PC-9 (cell line): ENCODE measurements at regions not wholly inside any gene's neighbourhood (a gene's known extent, or its start where the extent isn't known, plus 50 kb on each side); places are given as distances from the start of the nearest gene placed in this dataset.

Experiments
- BruUV-seq: library from RNA; stranded (reverse); fragments of 400-500 nt; replicated peaks from 2 replicates; lab custom pipeline; 2021; lab: Mats Ljungman, UMichigan
- CTCF ChIA-PET: fragments of 300-600 bp; sonication (Branson Sonifier 250); formaldehyde crosslinking; loops from one replicate; lab custom pipeline; 2022; ENCODE audit warnings: antibody characterized with exemption; lab: Charles Lee
- POLR2A ChIA-PET: fragments of 300-600 bp; sonication (Branson Sonifier 250); formaldehyde crosslinking; loops from one replicate; lab custom pipeline; 2022; ENCODE audit warnings: antibody characterized with exemption; ENCODE audit not compliant: unreplicated experiment; lab: Charles Lee
- DNase-seq, 2 experiments: peaks; one replicate each; pipeline versions ENCODE4 v3.0.0 to v3.0.0-alpha.2; 2015 to 2022; ENCODE audit warnings: mixed read lengths in 1 of 2
- H2AFZ ChIP-seq: fragments of 200-600 bp; sonication (generic); 2 replicates; pipeline ENCODE4 v1.8.1; 2017; ENCODE audit warnings: antibody characterized with exemption
- H3F3A ChIP-seq: fragments of 200-600 bp; sonication (generic); 2 replicates; pipeline ENCODE4 v1.8.1; 2017; ENCODE audit warnings: antibody characterized with exemption, mild to moderate bottlenecking, low read depth; ENCODE audit not compliant: insufficient read depth
- H3K27ac ChIP-seq: fragments of 200-600 bp; sonication (generic); 2 replicates; pipeline ENCODE4 v1.6.1; 2016; ENCODE audit warnings: mixed run types
- H3K27me3 ChIP-seq: fragments of 200-600 bp; sonication (generic); 2 replicates; pipeline ENCODE4 v1.6.1; 2016; ENCODE audit warnings: low read depth, mixed run types; ENCODE audit not compliant: insufficient read depth
- H3K36me3 ChIP-seq: fragments of 200-600 bp; sonication (generic); 2 replicates; pipeline ENCODE4 v1.6.1; 2016; ENCODE audit warnings: low read depth, mixed run types
- H3K4me1 ChIP-seq: fragments of 200-600 bp; sonication (generic); replicated peaks from 2 replicates; pipeline ENCODE4 v1.6.1; 2016; ENCODE audit warnings: mixed run types; ENCODE audit not compliant: insufficient read depth
- H3K4me2 ChIP-seq: fragments of 200-600 bp; sonication (generic); 2 replicates; pipeline ENCODE4 v1.6.1; 2017; ENCODE audit warnings: mixed run types
- H3K4me3 ChIP-seq: fragments of 200-600 bp; sonication (generic); 2 replicates; pipeline ENCODE4 v1.6.1; 2016; ENCODE audit warnings: mixed run types
- H3K79me2 ChIP-seq: fragments of 200-600 bp; sonication (generic); 2 replicates; pipeline ENCODE4 v1.6.1; 2017; ENCODE audit warnings: low read depth, mixed run types
- H3K9me2 ChIP-seq: fragments of 200-600 bp; sonication (generic); 2 replicates; pipeline ENCODE4 v1.8.1; 2017; ENCODE audit warnings: mild to moderate bottlenecking; ENCODE audit not compliant: insufficient read depth
- H3K9me3 ChIP-seq: fragments of 200-600 bp; sonication (generic); 2 replicates; pipeline ENCODE4 v1.8.1; 2016; ENCODE audit warnings: low read depth; ENCODE audit not compliant: insufficient read depth
- H4K20me1 ChIP-seq: fragments of 200-600 bp; sonication (generic); 2 replicates; pipeline ENCODE4 v1.8.1; 2017; ENCODE audit not compliant: insufficient read depth
- EZH2 ChIP-seq: fragments of 200-600 bp; sonication (generic); IDR thresholded peaks from 2 replicates; pipeline ENCODE4 v1.8.0; 2017; ENCODE audit warnings: antibody characterized with exemption, low read depth
- intact Hi-C: fragments of 100-400 bp; cut with micrococcal nuclease; formaldehyde crosslinking; loops from one replicate; pipeline ENCODE4 v1.10.0; 2022; ENCODE audit not compliant: unreplicated experiment
- TF ChIP-seq, protein P1 (sequence below): fragments of 200-600 bp; sonication (generic); conservative IDR thresholded peaks from 2 replicates; pipeline ENCODE4 v1.6.1; 2017; ENCODE audit warnings: mixed run types, antibody characterized with exemption, mild to moderate bottlenecking, moderate library complexity

DNA sequence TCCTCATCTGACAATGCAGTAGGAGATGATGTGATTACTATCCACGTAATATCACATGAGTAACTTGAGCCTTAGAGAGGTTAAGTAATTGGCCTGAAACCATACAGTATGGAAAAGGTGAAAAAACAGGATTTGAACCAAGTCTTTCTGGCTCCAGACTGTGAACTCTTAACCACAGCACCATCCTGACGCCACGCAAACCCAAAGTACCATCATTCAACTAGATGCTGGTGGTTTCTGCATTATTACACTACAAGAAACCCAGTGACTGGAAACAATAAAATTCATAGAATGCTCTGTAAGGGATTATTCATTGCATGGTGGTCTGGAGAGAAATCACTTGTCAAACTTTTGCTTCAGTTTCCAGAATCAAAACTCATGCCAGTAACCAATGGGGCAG lies 90.7 kb downstream of the MAB21L3 start:
- no peak for DNase-seq
- Histone ChIP-seq H3F3A (no peaks in the 10 kb centered on the region), H3K79me2 (no peaks in the 10 kb centered on the region), H3K4me1 (no peaks in the 10 kb centered on the region), H4K20me1 (no peaks in the 10 kb centered on the region), H3K9me2 (no peaks in the 10 kb centered on the region), H2AFZ (no peak overlapping the region), H3K4me3 (no peak overlapping the region), H3K27me3 (no peaks in the 10 kb centered on the region), H3K36me3 (no peaks in the 10 kb centered on the region), H3K4me2 (no peak overlapping the region), H3K27ac (no peak overlapping the region), H3K9me3 (no peaks in the 10 kb centered on the region)
- CTCF ChIA-PET = no interaction called here
- intact Hi-C loops = no loop called here
- POLR2A ChIA-PET = no interaction called here
- TF ChIP-seq, protein P1, sequence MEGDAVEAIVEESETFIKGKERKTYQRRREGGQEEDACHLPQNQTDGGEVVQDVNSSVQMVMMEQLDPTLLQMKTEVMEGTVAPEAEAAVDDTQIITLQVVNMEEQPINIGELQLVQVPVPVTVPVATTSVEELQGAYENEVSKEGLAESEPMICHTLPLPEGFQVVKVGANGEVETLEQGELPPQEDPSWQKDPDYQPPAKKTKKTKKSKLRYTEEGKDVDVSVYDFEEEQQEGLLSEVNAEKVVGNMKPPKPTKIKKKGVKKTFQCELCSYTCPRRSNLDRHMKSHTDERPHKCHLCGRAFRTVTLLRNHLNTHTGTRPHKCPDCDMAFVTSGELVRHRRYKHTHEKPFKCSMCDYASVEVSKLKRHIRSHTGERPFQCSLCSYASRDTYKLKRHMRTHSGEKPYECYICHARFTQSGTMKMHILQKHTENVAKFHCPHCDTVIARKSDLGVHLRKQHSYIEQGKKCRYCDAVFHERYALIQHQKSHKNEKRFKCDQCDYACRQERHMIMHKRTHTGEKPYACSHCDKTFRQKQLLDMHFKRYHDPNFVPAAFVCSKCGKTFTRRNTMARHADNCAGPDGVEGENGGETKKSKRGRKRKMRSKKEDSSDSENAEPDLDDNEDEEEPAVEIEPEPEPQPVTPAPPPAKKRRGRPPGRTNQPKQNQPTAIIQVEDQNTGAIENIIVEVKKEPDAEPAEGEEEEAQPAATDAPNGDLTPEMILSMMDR = no peak
- no peak for TF ChIP-seq EZH2
- BruUV-seq = no TSS peak

DNA sequence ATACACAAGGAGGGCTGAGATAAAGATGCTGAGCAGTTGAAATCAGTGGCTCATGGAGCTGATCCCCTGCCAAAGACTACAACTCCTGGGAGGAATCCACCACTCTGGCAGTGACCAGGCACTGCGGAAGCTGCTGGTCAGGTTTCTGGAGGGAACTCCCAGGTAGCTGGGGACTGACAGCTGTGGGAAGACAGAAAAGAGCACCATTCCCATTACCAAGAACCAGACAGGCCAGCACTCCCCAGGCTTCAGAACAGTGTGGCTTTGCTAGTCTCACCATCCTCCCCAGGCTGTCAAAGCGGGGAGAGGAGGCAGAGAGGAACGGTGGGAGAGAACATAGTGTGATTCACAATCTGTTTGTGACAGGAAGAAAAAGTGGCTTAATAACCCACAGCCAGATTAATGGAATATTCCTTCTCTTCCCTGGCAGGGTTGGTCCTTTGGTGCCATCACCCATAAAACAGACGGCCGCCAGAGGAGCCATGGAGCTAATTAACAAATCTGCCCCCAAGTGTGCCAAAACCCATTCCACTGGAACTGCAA lies 92.1 kb downstream of the MAB21L3 start:
- no peak overlapping the region for H3K27ac ChIP-seq
- no peak for DNase-seq
- ChIA-PET CTCF (no interaction called here), POLR2A (no interaction called here)
- H3K27me3 ChIP-seq = no peaks in the 10 kb centered on the region
- no peak overlapping the region for H3K4me2 ChIP-seq
- H3K9me2 ChIP-seq = no peaks in the 10 kb centered on the region
- no peak overlapping the region for H3K4me3 ChIP-seq
- no peak overlapping the region for H2AFZ ChIP-seq
- no peaks in the 10 kb centered on the region for H3K4me1 ChIP-seq
- H3K79me2 ChIP-seq = no peaks in the 10 kb centered on the region
- intact Hi-C loops = no loop called here
- H3K9me3 ChIP-seq = no peaks in the 10 kb centered on the region
- no peaks in the 10 kb centered on the region for H3K36me3 ChIP-seq
- H3F3A ChIP-seq = no peaks in the 10 kb centered on the region
- no TSS peak for BruUV-seq
- no peak for TF ChIP-seq EZH2
- H4K20me1 ChIP-seq = no peaks in the 10 kb centered on the region

DNA sequence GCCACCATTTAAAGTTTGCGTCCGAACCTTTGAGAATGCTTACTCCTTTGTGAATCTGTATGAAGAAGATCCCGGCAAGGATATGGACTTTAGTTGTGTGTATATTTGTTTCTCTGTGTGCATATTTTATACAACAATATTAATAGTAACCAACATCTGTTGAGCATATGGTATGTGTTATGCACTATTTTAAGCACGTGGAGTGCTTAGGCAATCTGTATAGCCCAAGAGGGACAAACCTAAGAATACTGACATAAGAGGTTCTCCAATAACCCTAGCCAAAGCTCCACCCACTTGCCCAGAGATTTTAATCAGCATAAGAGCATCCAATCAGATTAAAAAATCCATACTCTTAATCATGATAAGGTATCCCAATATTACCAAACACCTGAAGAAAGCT lies 92.7 kb downstream of the MAB21L3 start:
- TF ChIP-seq EZH2 = no peak
- TF ChIP-seq, protein P1 = no peak
- H3K27me3 ChIP-seq = no peaks in the 10 kb centered on the region
- no peaks in the 10 kb centered on the region for H3K4me1 ChIP-seq
- no peaks in the 10 kb centered on the region for H3K36me3 ChIP-seq
- no TSS peak for BruUV-seq
- no peak overlapping the region for H2AFZ ChIP-seq
- H3K9me2 ChIP-seq = no peaks in the 10 kb centered on the region
- H3F3A ChIP-seq = no peaks in the 10 kb centered on the region
- CTCF ChIA-PET = no interaction called here
- intact Hi-C loops = no loop called here
- no peak overlapping the region for H3K4me3 ChIP-seq
- H3K79me2 ChIP-seq = no peaks in the 10 kb centered on the region
- POLR2A ChIA-PET = no interaction called here
- no peak for DNase-seq
- H3K27ac ChIP-seq = no peak overlapping the region
- no peaks in the 10 kb centered on the region for H3K9me3 ChIP-seq
- H4K20me1 ChIP-seq = no peaks in the 10 kb centered on the region
- H3K4me2 ChIP-seq = no peak overlapping the region
